Uterus (tissue), 2 donors: ENCODE measurements at regions not wholly inside any gene's neighbourhood (a gene's known extent, or its start where the extent isn't known, plus 50 kb on each side); places are given as distances from the start of the nearest gene placed in this dataset.

Source experiments
- POLR2A ChIP-seq, 2 donors: fragments of 450-650 bp; IDR thresholded peaks; one replicate each; pipeline ENCODE4 v1.6.1; 2016; ENCODE audit warnings: antibody characterized with exemption in 2 of 2, mild to moderate bottlenecking in 1 of 2, moderate library complexity in 1 of 2
- TF ChIP-seq, protein P1 (sequence below), 4 experiments: fragments of 200-600 bp in 2 of 4; fragments of 450-650 bp in 2 of 4; sonication (generic) in 2 of 4; IDR thresholded peaks; one replicate each; pipeline ENCODE4 v1.5.1; 2016 to 2019; ENCODE audit warnings: antibody characterized with exemption in 4 of 4, mild to moderate bottlenecking in 2 of 4, moderate library complexity in 1 of 4

DNA sequence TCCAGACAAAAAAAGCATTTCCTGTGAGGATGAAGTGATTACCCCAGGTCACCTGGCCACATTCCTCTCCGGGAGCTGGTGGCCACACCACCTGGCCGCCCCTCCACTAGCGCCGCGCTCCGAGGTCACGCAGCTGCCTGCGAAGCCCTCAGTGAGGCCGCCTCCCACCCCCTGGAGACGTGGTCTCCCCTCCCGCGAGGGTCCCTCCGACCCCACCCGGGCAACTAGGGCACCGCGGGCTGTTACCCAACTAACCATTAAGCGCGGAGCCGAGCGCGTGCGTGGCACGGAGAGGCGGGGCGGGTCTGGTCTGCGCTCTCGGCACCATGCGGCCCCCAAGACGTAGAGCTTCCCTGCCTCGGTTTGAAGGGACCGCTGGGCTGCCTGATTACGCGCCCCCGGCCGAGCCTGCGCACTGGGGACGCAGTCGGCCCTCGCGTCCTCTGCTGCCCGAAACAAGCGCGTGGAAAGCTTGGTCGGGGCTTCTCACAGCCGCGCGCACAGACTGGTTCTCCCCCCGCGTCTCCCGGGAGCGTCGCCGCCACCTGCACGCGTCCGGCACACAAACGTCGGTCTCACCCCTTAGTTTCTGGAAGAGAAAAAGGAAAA, 106.5 kb downstream of the SLC16A1 start:
- TF ChIP-seq, protein P1, sequence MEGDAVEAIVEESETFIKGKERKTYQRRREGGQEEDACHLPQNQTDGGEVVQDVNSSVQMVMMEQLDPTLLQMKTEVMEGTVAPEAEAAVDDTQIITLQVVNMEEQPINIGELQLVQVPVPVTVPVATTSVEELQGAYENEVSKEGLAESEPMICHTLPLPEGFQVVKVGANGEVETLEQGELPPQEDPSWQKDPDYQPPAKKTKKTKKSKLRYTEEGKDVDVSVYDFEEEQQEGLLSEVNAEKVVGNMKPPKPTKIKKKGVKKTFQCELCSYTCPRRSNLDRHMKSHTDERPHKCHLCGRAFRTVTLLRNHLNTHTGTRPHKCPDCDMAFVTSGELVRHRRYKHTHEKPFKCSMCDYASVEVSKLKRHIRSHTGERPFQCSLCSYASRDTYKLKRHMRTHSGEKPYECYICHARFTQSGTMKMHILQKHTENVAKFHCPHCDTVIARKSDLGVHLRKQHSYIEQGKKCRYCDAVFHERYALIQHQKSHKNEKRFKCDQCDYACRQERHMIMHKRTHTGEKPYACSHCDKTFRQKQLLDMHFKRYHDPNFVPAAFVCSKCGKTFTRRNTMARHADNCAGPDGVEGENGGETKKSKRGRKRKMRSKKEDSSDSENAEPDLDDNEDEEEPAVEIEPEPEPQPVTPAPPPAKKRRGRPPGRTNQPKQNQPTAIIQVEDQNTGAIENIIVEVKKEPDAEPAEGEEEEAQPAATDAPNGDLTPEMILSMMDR (IDR thresholded peaks at IDR 0.05): no peak
- TF ChIP-seq POLR2A (IDR thresholded peaks at IDR 0.05): no peak
